Stimulated activated CD8-positive, alpha-beta memory T cell treated with anti-CD3 and anti-CD28 coated beads, Interleukin-4, amount 100 ng/mL, for 48 hours (primary cell): ENCODE measurements at regions not wholly inside any gene's neighbourhood (a gene's known extent, or its start where the extent isn't known, plus 50 kb on each side); places are given as distances from the start of the nearest gene placed in this dataset.
"Not testable (repeated sequence)": the region's sequence is repeated elsewhere in the genome, so short reads cannot be mapped to it uniquely, and the experiment has no call there.

Experiments used
- DNase-seq: peaks from one replicate; pipeline ENCODE4 v3.0.0-alpha.2; 2020

GRCh38 chr3:61381745-61382392 is 130.6 kb upstream of the FHIT start:
- no peak for DNase-seq

GRCh38 chr3:61387817-61388216 is 136.6 kb upstream of the FHIT start:
- DNase-seq, result no peak

- not testable (repeated sequence) for DNase-seq
Observed at GRCh38 chr3:61393480-61393947, 142.3 kb upstream of the FHIT start.

- no peak for DNase-seq
Observed at GRCh38 chr3:61401359-61401758, 150.1 kb upstream of the FHIT start.

GRCh38 chr3:61407397-61407796 is 154.0 kb upstream of the PTPRG start:
- no peak for DNase-seq

- no peak for DNase-seq
Observed at GRCh38 chr3:61409638-61410037, 151.7 kb upstream of the PTPRG start.

- DNase-seq, result not testable (repeated sequence)
Observed at GRCh38 chr3:61410358-61410757, 151.0 kb upstream of the PTPRG start.

GRCh38 chr3:61411009-61411662 is 150.2 kb upstream of the PTPRG start:
- DNase-seq, result no peak

GRCh38 chr3:61414456-61414855 is 146.9 kb upstream of the PTPRG start:
- no peak for DNase-seq

GRCh38 chr3:61415201-61415600 is 146.2 kb upstream of the PTPRG start:
- no peak for DNase-seq

- no peak for DNase-seq
Observed at GRCh38 chr3:61416618-61417017, 144.8 kb upstream of the PTPRG start.

GRCh38 chr3:61417352-61417751 is 144.0 kb upstream of the PTPRG start:
- DNase-seq, result no peak

GRCh38 chr3:61420136-61420759 is 141.1 kb upstream of the PTPRG start:
- DNase-seq, result no peak

- no peak for DNase-seq
Observed at GRCh38 chr3:61422945-61423673, 138.3 kb upstream of the PTPRG start.

- no peak for DNase-seq
Observed at GRCh38 chr3:61425356-61425755, 136.0 kb upstream of the PTPRG start.

- DNase-seq, result no peak
Observed at GRCh38 chr3:61429106-61429505, 132.3 kb upstream of the PTPRG start.

GRCh38 chr3:61434901-61435300 is 126.5 kb upstream of the PTPRG start:
- DNase-seq, result not testable (repeated sequence)

- not testable (repeated sequence) for DNase-seq
Observed at GRCh38 chr3:61435361-61435760, 126.0 kb upstream of the PTPRG start.

- no peak for DNase-seq
Observed at GRCh38 chr3:61438253-61439121, 122.9 kb upstream of the PTPRG start.

GRCh38 chr3:61439122-61439458 is 122.3 kb upstream of the PTPRG start:
- no peak for DNase-seq

GRCh38 chr3:61442696-61443095 is 118.7 kb upstream of the PTPRG start:
- no peak for DNase-seq

- DNase-seq, result no peak
Observed at GRCh38 chr3:61443886-61444285, 117.5 kb upstream of the PTPRG start.

- DNase-seq, result no peak
Observed at GRCh38 chr3:61444782-61445181, 116.6 kb upstream of the PTPRG start.
